HG02885 (cell line): ENCODE measurements at regions not wholly inside any gene's neighbourhood (a gene's known extent, or its start where the extent isn't known, plus 50 kb on each side); places are given as distances from the start of the nearest gene placed in this dataset.

ENCODE experiments used
- ATAC-seq: cut with Tn5 transposase; IDR thresholded peaks from one replicate; pipeline ENCODE4 v1.9.1; 2021; ENCODE audit warnings: mild to moderate bottlenecking; ENCODE audit not compliant: unreplicated experiment, poor library complexity

- ATAC-seq: no peak
These were observed 188.1 kb upstream of the BCOR start for GRCh38 chrX:40285876-40286275.

GRCh38 chrX:40284852-40285251 lies 187.1 kb upstream of the BCOR start:
- ATAC-seq: no peak

GRCh38 chrX:40283981-40284380 lies 186.2 kb upstream of the BCOR start:
- ATAC-seq: no peak

- no peak for ATAC-seq
These were observed 185.3 kb upstream of the BCOR start for GRCh38 chrX:40282946-40283660.

GRCh38 chrX:40282348-40282747 lies 184.6 kb upstream of the BCOR start:
- no peak for ATAC-seq

- ATAC-seq: no peak
These were observed 183.7 kb upstream of the BCOR start for GRCh38 chrX:40281336-40282005.

- ATAC-seq: no peak
These were observed 182.0 kb upstream of the BCOR start for GRCh38 chrX:40279762-40280161.

GRCh38 chrX:40279091-40279430 lies 181.3 kb upstream of the BCOR start:
- ATAC-seq: no peak

- no peak for ATAC-seq
These were observed 180.8 kb upstream of the BCOR start for GRCh38 chrX:40278340-40279090.

GRCh38 chrX:40277672-40278071 lies 179.9 kb upstream of the BCOR start:
- no peak for ATAC-seq

- no peak for ATAC-seq
These were observed 175.7 kb upstream of the BCOR start for GRCh38 chrX:40273356-40274050.

GRCh38 chrX:40272776-40273175 lies 175.0 kb upstream of the BCOR start:
- no peak for ATAC-seq

GRCh38 chrX:40272141-40272540 lies 174.4 kb upstream of the BCOR start:
- ATAC-seq: no peak

GRCh38 chrX:40268188-40268520 lies 170.4 kb upstream of the BCOR start:
- no peak for ATAC-seq

- peak; percentile 26 for ATAC-seq
These were observed 169.8 kb upstream of the BCOR start for GRCh38 chrX:40267334-40268187.

GRCh38 chrX:40266490-40267333 lies 169.0 kb upstream of the BCOR start:
- peak; percentile 55 for ATAC-seq

- no peak for ATAC-seq
These were observed 168.2 kb upstream of the BCOR start for GRCh38 chrX:40265936-40266335.

- ATAC-seq: no peak
These were observed 165.3 kb upstream of the BCOR start for GRCh38 chrX:40263014-40263560.
